ENCODE measurements at regions not wholly inside any gene's neighbourhood (a gene's known extent, or its start where the extent isn't known, plus 50 kb on each side); places are given as distances from the start of the nearest gene placed in this dataset.

DNA sequence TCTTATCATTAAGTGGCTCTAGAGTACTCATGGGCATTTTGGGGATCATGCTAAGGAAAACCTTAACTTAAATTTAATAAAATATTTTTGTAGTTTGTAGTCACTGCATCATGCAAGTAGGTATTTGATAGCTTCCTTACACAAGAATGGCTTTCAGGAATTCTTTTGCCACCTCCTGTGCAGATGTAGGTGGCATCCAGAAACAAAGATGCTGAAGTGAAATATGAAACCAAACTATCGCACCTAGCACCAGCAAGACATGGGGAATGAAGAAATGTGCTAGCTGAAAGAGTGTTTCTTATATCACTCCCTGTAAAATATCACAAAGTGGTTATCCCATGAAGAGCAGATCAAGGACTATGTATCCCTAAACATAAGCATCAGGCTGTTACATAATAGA is 924.5 kb upstream of the PRR20A start:
- H3K27ac ChIP-seq: no peak overlapping the region
- TF ChIP-seq, protein P1, sequence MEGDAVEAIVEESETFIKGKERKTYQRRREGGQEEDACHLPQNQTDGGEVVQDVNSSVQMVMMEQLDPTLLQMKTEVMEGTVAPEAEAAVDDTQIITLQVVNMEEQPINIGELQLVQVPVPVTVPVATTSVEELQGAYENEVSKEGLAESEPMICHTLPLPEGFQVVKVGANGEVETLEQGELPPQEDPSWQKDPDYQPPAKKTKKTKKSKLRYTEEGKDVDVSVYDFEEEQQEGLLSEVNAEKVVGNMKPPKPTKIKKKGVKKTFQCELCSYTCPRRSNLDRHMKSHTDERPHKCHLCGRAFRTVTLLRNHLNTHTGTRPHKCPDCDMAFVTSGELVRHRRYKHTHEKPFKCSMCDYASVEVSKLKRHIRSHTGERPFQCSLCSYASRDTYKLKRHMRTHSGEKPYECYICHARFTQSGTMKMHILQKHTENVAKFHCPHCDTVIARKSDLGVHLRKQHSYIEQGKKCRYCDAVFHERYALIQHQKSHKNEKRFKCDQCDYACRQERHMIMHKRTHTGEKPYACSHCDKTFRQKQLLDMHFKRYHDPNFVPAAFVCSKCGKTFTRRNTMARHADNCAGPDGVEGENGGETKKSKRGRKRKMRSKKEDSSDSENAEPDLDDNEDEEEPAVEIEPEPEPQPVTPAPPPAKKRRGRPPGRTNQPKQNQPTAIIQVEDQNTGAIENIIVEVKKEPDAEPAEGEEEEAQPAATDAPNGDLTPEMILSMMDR (IDR thresholded peaks at IDR 0.05): no peak
- no peak for TF ChIP-seq POLR2A (IDR thresholded peaks at IDR 0.05)
- no peak for TF ChIP-seq POLR2AphosphoS5 (IDR thresholded peaks at IDR 0.05)
- TF ChIP-seq EP300 (IDR thresholded peaks at IDR 0.05): no peak
- no peak for DNase-seq (ENCODE audit: low spot score in 2 of 2)
- no peaks in the 10 kb centered on the region for H3K36me3 ChIP-seq
- no peaks in the 10 kb centered on the region for H3K9me3 ChIP-seq
- H3K4me3 ChIP-seq: no peak overlapping the region
- WGBS: 89% methylated on average over 1 of the region's 1 CpG
- no peaks in the 10 kb centered on the region for H3K4me1 ChIP-seq
- no peaks in the 10 kb centered on the region for H3K27me3 ChIP-seq

DNA sequence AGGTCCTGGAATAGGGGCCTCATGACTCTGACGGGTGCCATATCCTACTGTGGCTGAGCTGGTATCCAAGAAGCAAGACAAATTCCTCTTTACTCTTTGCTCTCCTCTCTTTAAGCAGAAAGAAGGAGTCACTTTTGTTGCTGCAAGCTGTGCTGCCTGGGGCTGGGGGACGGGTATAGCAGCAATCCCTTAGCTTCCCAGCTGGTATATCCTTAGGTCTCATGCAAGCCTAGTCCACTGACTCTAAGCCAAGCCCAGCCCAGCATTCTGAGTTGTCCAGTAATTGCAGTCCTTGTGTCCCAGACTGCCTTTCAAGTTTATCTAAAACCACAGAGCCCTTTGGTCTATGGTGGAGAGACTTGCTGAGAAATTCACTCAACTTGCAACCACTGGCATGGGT is 893.0 kb upstream of the PRR20A start:
- DNase-seq (ENCODE audit: low spot score in 2 of 2): no peak
- TF ChIP-seq POLR2A (IDR thresholded peaks at IDR 0.05): no peak
- TF ChIP-seq EP300 (IDR thresholded peaks at IDR 0.05): no peak
- no peak for TF ChIP-seq POLR2AphosphoS5 (IDR thresholded peaks at IDR 0.05)
- TF ChIP-seq, protein P1 (IDR thresholded peaks at IDR 0.05): no peak
- Histone ChIP-seq H3K36me3 (no peaks in the 10 kb centered on the region), H3K9me3 (no peaks in the 10 kb centered on the region), H3K4me3 (no peak overlapping the region), H3K27me3 (no peaks in the 10 kb centered on the region), H3K27ac (no peak overlapping the region), H3K4me1 (no peaks in the 10 kb centered on the region)
- WGBS: 75% methylated on average over 2 of the region's 2 CpGs

DNA sequence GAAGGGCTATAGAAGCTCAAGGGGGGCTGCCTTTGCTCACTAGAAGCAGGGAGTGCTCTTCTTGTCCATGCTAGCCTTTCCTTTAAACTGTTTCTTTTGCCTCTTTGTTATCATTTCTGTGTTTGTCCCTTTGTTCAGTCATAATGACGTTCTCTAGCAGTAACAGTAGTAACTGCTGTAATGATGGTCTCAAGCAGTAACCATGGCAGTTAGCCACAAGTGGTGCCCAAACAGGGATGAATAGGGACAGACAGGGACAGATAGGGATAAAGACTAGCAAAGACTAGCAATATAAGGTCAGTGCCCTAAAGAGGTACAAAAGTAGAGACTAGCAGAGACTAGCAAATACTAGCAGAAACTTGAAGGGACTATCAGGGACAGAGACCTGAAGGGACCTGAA is 869.0 kb upstream of the PRR20A start:
- no peak overlapping the region for H3K4me3 ChIP-seq
- no peaks in the 10 kb centered on the region for H3K36me3 ChIP-seq
- no peaks in the 10 kb centered on the region for H3K27me3 ChIP-seq
- TF ChIP-seq EP300 (IDR thresholded peaks at IDR 0.05): no peak
- H3K27ac ChIP-seq: no peak overlapping the region
- DNase-seq (ENCODE audit: low spot score in 2 of 2): no peak
- H3K4me1 ChIP-seq: no peaks in the 10 kb centered on the region
- WGBS: 81% methylated on average over 1 of the region's 1 CpG
- H3K9me3 ChIP-seq: peaks cover 4% of the 10 kb centered on the region

DNA sequence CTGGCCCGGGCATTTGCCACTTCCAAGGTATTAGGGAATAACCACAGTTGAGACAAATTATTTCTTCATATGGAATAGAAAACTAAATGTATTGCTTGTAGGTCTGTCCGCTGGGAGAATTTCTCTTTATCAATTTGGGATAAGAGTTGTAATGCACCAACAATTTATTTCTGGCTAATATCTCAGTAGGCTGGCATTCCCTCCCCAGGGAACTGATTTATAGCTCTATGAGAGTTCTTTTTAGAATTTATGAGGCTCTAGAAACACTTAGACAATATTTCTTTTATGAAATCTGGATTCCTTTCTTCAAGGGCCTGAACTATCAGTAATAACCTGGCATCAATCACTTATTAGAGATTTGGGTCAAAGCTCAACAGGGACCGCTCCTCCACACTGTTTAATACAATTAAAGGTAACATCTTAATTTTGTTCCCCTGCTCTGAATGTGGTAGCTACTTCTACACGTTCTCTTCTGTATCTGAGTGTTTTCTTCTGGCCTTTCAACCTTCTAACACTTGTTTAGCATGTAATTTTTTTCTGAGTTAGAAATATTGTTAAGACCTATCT is 857.4 kb upstream of the PRR20A start:
- Histone ChIP-seq H3K36me3 (no peaks in the 10 kb centered on the region), H3K27ac (no peak overlapping the region), H3K27me3 (no peaks in the 10 kb centered on the region), H3K4me1 (no peaks in the 10 kb centered on the region), H3K4me3 (no peak overlapping the region), H3K9me3 (peaks cover 4% of the 10 kb centered on the region)
- WGBS: 40% methylated on average over 4 of the region's 4 CpGs
- no peak for DNase-seq (ENCODE audit: low spot score in 2 of 2)
- TF ChIP-seq POLR2A (IDR thresholded peaks at IDR 0.05) (no peak), POLR2AphosphoS5 (IDR thresholded peaks at IDR 0.05) (no peak), EP300 (IDR thresholded peaks at IDR 0.05) (no peak)
- TF ChIP-seq, protein P1 (IDR thresholded peaks at IDR 0.05): no peak

DNA sequence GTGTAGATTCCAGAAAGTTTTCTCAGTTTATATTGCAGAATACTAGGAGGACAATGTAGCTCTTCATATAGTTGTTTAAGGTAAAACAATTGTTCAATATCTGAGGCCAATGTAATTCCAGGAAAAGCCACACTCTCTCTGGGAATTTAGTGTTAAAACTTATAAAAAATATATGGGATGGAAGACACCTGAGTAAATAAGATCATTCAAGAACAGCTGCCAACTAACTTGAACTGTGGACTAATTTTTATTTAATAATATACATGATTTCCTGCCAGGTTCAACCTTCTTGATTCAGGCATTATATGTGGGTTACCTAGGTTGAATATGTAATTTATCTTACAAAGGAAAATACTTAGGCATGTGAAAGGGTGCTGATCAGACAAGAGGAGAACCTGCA is 841.1 kb upstream of the PRR20A start:
- Histone ChIP-seq H3K27ac (no peak overlapping the region), H3K4me1 (no peaks in the 10 kb centered on the region), H3K9me3 (no peaks in the 10 kb centered on the region), H3K27me3 (no peaks in the 10 kb centered on the region), H3K36me3 (no peaks in the 10 kb centered on the region), H3K4me3 (no peak overlapping the region)
- DNase-seq (ENCODE audit: low spot score in 2 of 2): no peak
- TF ChIP-seq POLR2AphosphoS5 (IDR thresholded peaks at IDR 0.05): no peak
- TF ChIP-seq, protein P1 (IDR thresholded peaks at IDR 0.05): no peak
- no peak for TF ChIP-seq EP300 (IDR thresholded peaks at IDR 0.05)
- TF ChIP-seq POLR2A (IDR thresholded peaks at IDR 0.05): no peak

DNA sequence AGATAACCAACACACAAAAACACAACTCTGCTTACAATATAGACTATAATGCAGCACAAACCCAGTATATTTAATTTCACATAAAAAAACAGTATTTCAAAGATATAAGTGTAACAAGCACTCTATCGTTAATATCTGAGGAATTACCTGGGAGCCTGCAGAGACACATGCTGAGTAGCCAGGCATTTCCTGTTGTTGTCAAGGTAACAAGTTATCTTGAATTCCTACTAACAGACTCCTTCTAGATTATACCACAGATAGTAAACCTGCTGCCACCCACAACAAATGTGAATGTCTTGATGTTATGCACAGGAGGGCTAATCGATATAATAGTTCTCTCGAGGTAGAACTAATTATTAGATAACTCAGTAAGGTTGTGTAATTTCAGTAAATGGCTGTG is 826.0 kb upstream of the PRR20A start:
- 29% methylated on average over 3 of the region's 3 CpGs for WGBS

More for the DNA sequence above, 826.0 kb upstream of the PRR20A start:
- no peak overlapping the region for H3K27ac ChIP-seq
- no peak overlapping the region for H3K4me3 ChIP-seq
- no peak for DNase-seq (ENCODE audit: low spot score in 2 of 2)
- H3K36me3 ChIP-seq: no peaks in the 10 kb centered on the region
- no peaks in the 10 kb centered on the region for H3K4me1 ChIP-seq
- no peaks in the 10 kb centered on the region for H3K27me3 ChIP-seq
- no peaks in the 10 kb centered on the region for H3K9me3 ChIP-seq
- TF ChIP-seq POLR2AphosphoS5 (IDR thresholded peaks at IDR 0.05): no peak
- no peak for TF ChIP-seq EP300 (IDR thresholded peaks at IDR 0.05)
- no peak for TF ChIP-seq POLR2A (IDR thresholded peaks at IDR 0.05)
- TF ChIP-seq, protein P1 (IDR thresholded peaks at IDR 0.05): no peak

Data from suprapubic skin (tissue), 4 donors.